Activated CD8-positive, alpha-beta T cell treated with anti-CD3 and anti-CD28 coated beads, Interleukin-2, amount 10 ng/mL, durations not matched to agents 7 days and 5 days (primary cell): ENCODE measurements at regions not wholly inside any gene's neighbourhood (a gene's known extent, or its start where the extent isn't known, plus 50 kb on each side); places are given as distances from the start of the nearest gene placed in this dataset.

Source experiments
- ATAC-seq: fragments of 150-1000 bp; cut with Tn5 transposase; one replicate; pipeline ENCODE4 v1.10.0; 2021; ENCODE audit warnings: moderate library complexity
- CTCF ChIA-PET: fragments of 350-600 bp; sonication (Branson Sonifier 250); formaldehyde crosslinking; loops from one replicate; lab custom pipeline; 2021; ENCODE audit warnings: antibody characterized with exemption; lab: Charles Lee
- POLR2A ChIA-PET: fragments of 350-600 bp; sonication (Branson Sonifier 250); formaldehyde crosslinking; loops from one replicate; lab custom pipeline; 2021; ENCODE audit warnings: antibody characterized with exemption; lab: Charles Lee
- DNase-seq: peaks from one replicate; pipeline ENCODE4 v3.0.0-alpha.2; 2020
- H3K27ac Mint-ChIP-seq: one replicate; pipeline ENCODE4 v1.8.0; 2021; ENCODE audit warnings: mild to moderate bottlenecking, mixed read lengths
- H3K27me3 Mint-ChIP-seq: one replicate; pipeline ENCODE4 v1.8.0; 2021; ENCODE audit warnings: low read depth, mixed read lengths
- H3K36me3 Mint-ChIP-seq: one replicate; pipeline ENCODE4 v1.8.0; 2021; ENCODE audit warnings: low read depth, mixed read lengths
- H3K4me1 Mint-ChIP-seq: one replicate; pipeline ENCODE4 v1.8.0; 2021; ENCODE audit warnings: low read depth, mixed read lengths
- H3K4me3 Mint-ChIP-seq: one replicate; pipeline ENCODE4 v1.8.0; 2021; ENCODE audit warnings: mild to moderate bottlenecking, mixed read lengths
- H3K9me3 Mint-ChIP-seq: one replicate; pipeline ENCODE4 v1.8.0; 2022; ENCODE audit warnings: mixed read lengths; ENCODE audit not compliant: insufficient read depth

- H3K27ac Mint-ChIP-seq: no peak overlapping the region
- no peaks in the 10 kb centered on the region for H3K36me3 Mint-ChIP-seq
- POLR2A ChIA-PET: interaction anchor here (0.6 kb wide), 1 partner anchor 317 kb away, joined by 3 read pairs; no protein-coding TSS in a partner anchor
- no peak overlapping the region for H3K4me3 Mint-ChIP-seq
- no peaks in the 10 kb centered on the region for H3K9me3 Mint-ChIP-seq
- no peak for DNase-seq
- CTCF ChIA-PET: no interaction called here
- no peaks in the 10 kb centered on the region for H3K27me3 Mint-ChIP-seq
- H3K4me1 Mint-ChIP-seq: no peaks in the 10 kb centered on the region
- ATAC-seq: no peak
Measured at GRCh38 chr18:73283032-73283431, 415.2 kb upstream of the NETO1 start.

DNA sequence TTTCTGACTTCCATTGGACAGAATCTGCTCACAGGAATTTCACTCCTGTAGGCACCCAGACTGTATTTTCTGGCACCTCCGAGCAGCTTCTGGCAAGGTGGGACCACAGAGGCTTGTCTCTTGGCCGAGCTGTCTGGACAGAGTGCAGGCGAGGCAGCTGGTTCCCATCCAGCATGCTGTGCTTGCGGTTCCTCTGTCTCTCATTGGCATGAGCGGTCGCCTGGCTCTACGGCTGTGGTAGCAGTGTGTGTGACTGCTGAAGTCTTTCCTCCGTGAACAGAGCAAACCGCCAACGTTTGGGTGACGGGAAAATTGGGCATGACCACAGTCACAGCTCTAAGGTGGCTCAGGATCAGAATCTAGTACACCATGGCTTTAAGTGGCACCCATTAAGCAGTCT, 411.7 kb upstream of the NETO1 start:
- CTCF ChIA-PET: no interaction called here
- H3K27ac Mint-ChIP-seq: no peak overlapping the region
- H3K9me3 Mint-ChIP-seq: no peaks in the 10 kb centered on the region
- POLR2A ChIA-PET: no interaction called here
- no peaks in the 10 kb centered on the region for H3K27me3 Mint-ChIP-seq
- ATAC-seq (no peak), DNase-seq (no peak)
- H3K4me3 Mint-ChIP-seq: no peak overlapping the region
- H3K4me1 Mint-ChIP-seq: no peaks in the 10 kb centered on the region
- no peaks in the 10 kb centered on the region for H3K36me3 Mint-ChIP-seq

DNA sequence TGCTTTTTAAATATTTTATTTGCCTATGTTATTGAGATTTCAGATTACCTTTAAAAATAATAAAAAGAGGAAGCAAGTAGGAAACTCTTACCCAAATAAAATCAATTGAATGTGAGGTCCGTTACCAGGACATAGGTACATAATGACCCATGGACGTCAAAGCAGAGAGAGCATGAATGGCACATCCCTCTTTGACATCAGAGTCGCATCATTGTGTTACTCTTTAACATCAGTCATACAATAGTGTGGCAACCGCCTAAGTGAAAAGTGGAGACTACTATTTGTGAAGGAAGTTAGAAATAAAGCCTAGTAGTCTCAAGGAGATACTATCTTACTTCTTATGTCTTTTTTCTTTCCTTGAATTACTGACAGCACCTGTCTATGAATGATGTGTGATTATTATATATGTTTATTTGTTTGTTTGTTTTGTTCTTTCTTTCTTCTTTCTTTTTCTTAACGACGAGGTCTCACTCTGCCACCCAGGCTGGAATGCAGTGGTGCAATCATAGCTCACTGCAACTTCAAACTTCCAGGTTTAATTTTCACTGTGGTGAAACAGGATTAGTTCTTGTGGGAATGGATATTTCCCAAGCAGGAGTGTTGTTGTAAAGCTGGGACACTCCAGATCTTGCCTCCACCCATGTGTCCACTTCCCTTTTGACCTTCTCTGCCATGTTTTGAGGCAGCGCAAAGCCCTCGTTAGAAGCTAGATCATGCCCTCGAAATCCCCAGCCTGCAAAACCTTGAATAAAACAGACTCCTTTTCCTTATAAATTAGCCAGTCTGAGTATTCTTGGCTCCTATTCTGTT, 407.2 kb upstream of the NETO1 start:
- Mint-ChIP-seq H3K4me1 (no peaks in the 10 kb centered on the region), H3K27ac (no peak overlapping the region), H3K36me3 (no peaks in the 10 kb centered on the region), H3K27me3 (no peaks in the 10 kb centered on the region), H3K9me3 (no peaks in the 10 kb centered on the region), H3K4me3 (no peak overlapping the region)
- no peak for ATAC-seq
- no peak for DNase-seq
- POLR2A ChIA-PET: no interaction called here
- CTCF ChIA-PET: no interaction called here

GRCh38 chr18:73270920-73271634, 403.3 kb upstream of the NETO1 start:
- Mint-ChIP-seq H3K4me3 (no peak overlapping the region), H3K4me1 (no peaks in the 10 kb centered on the region), H3K9me3 (no peaks in the 10 kb centered on the region), H3K27me3 (no peaks in the 10 kb centered on the region), H3K36me3 (no peaks in the 10 kb centered on the region), H3K27ac (no peak overlapping the region)
- DNase-seq (no peak), ATAC-seq (no peak)
- CTCF ChIA-PET: no interaction called here
- POLR2A ChIA-PET: no interaction called here

DNA sequence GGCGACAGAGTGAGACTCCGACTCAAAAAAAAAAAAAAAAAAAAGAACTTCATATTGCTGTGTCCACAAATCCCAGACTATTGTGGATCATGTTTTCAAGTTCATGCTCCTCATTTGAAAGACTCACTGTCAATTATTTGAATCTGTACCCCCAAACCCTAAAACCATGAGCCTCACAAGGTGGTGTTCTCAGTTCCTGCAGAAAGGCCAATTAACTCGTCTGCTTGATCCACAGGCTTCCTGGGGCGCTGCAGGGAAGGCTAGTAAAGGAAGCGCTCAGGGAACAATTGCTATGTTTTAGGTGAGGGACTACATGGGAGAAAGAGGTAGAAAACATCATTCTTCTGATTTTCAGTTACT, 396.8 kb upstream of the NETO1 start:
- DNase-seq: no peak
- no peak for ATAC-seq
- H3K27ac Mint-ChIP-seq: no peak overlapping the region
- ChIA-PET CTCF (no interaction called here), POLR2A (no interaction called here)
- H3K4me1 Mint-ChIP-seq: no peaks in the 10 kb centered on the region
- H3K4me3 Mint-ChIP-seq: no peak overlapping the region
- H3K27me3 Mint-ChIP-seq: no peaks in the 10 kb centered on the region
- H3K9me3 Mint-ChIP-seq: no peaks in the 10 kb centered on the region
- H3K36me3 Mint-ChIP-seq: no peaks in the 10 kb centered on the region

DNA sequence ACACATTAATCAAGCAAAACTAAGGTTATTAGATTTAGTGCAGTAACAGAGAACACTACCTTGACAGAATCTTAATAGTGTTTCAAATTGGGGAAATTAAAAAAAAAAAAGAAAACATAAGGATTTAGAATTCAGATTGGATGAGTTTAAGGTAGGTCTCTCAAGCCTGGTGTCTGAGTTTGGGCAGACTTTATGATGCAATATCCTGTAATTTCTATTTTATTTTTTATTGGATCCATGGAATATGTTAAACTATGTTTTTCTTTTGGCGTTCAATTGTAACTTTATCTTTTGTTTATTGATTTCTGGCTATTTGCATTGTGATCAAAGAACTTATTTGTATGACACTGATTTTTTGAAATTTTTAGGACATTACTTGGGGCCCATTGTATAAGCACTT, 394.1 kb upstream of the NETO1 start:
- ChIA-PET POLR2A (no interaction called here), CTCF (no interaction called here)
- no peaks in the 10 kb centered on the region for H3K36me3 Mint-ChIP-seq
- no peak for ATAC-seq
- H3K27ac Mint-ChIP-seq: no peak overlapping the region
- no peaks in the 10 kb centered on the region for H3K27me3 Mint-ChIP-seq
- no peaks in the 10 kb centered on the region for H3K9me3 Mint-ChIP-seq
- no peak for DNase-seq
- no peaks in the 10 kb centered on the region for H3K4me1 Mint-ChIP-seq
- no peak overlapping the region for H3K4me3 Mint-ChIP-seq

DNA sequence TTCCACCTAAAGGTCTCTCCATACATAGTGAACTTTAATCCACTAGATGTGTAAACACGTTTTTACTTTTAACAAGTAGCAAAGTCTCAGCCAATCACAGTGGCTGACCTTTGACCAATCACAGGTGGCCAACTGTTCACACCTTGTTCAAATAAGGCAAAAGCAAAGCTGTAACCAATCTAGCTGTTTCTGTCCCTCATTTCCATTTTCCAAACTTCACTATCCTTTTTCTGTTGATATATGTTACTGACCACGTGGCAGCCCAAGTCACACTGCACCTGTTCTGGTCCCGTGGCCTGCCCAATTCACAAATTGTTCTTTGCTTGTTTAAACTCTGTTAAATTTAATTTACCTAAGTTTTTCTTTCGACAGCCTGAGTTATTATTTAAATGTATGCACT, 393.5 kb upstream of the NETO1 start:
- H3K4me3 Mint-ChIP-seq: no peak overlapping the region
- H3K27me3 Mint-ChIP-seq: no peaks in the 10 kb centered on the region
- no peaks in the 10 kb centered on the region for H3K4me1 Mint-ChIP-seq
- ChIA-PET CTCF (no interaction called here), POLR2A (no interaction called here)
- ATAC-seq: no peak
- H3K36me3 Mint-ChIP-seq: no peaks in the 10 kb centered on the region
- no peak overlapping the region for H3K27ac Mint-ChIP-seq
- no peak for DNase-seq
- no peaks in the 10 kb centered on the region for H3K9me3 Mint-ChIP-seq

GRCh38 chr18:73258375-73259087, 390.7 kb upstream of the NETO1 start:
- no peak for ATAC-seq
- H3K4me1 Mint-ChIP-seq: no peaks in the 10 kb centered on the region
- H3K27ac Mint-ChIP-seq: no peak overlapping the region
- CTCF ChIA-PET: no interaction called here
- no peaks in the 10 kb centered on the region for H3K36me3 Mint-ChIP-seq
- no peaks in the 10 kb centered on the region for H3K27me3 Mint-ChIP-seq
- no peak for DNase-seq
- POLR2A ChIA-PET: no interaction called here
- H3K9me3 Mint-ChIP-seq: no peaks in the 10 kb centered on the region
- H3K4me3 Mint-ChIP-seq: no peak overlapping the region

DNA sequence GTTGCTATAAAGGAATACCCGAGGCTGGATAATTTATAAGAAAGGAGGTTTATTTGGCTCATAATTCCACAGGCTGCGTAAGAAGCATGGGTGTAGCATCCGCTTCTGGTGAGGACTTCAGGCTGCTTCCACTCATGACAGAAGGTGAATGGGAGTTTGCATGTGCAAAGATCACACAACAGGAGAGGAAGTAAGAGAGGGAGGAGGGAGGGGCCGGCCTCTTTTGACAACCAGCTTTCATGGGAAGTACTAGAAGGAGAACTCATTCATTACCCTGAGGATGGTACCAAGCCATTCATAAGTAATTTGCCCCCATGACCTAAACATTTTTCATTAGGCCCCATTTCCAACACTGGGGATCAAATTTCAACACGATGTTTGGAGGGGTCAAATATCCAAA, 386.8 kb upstream of the NETO1 start:
- ATAC-seq: no peak
- CTCF ChIA-PET: no interaction called here
- no peaks in the 10 kb centered on the region for H3K27me3 Mint-ChIP-seq
- H3K4me3 Mint-ChIP-seq: no peak overlapping the region
- no peak for DNase-seq
- POLR2A ChIA-PET: no interaction called here
- H3K27ac Mint-ChIP-seq: no peak overlapping the region
- H3K4me1 Mint-ChIP-seq: no peaks in the 10 kb centered on the region
- no peaks in the 10 kb centered on the region for H3K9me3 Mint-ChIP-seq
- no peaks in the 10 kb centered on the region for H3K36me3 Mint-ChIP-seq

GRCh38 chr18:73249030-73249429, 381.2 kb upstream of the NETO1 start:
- Mint-ChIP-seq H3K9me3 (no peaks in the 10 kb centered on the region), H3K4me1 (no peaks in the 10 kb centered on the region), H3K4me3 (no peak overlapping the region), H3K36me3 (no peaks in the 10 kb centered on the region), H3K27ac (no peak overlapping the region), H3K27me3 (no peaks in the 10 kb centered on the region)
- CTCF ChIA-PET: no interaction called here
- no peak for ATAC-seq
- POLR2A ChIA-PET: no interaction called here
- DNase-seq: no peak

DNA sequence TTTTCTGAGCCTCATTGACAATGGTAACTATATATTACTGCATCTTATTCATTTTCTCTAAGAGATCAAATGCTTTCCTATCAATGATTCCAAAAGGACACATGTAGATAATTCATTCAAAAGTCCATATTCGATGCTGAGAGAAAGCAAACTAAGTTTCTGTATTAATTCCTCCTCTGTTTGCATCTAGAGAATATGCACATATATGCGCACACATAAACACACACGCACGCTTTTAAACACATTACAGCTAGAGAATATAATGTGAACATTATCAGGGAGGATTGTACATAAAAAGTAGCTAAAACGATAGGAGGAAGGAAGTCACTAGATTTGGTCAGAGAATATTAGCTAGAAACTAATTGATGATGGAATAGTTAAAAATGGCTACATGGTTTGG, 379.0 kb upstream of the NETO1 start:
- Mint-ChIP-seq H3K27me3 (no peaks in the 10 kb centered on the region), H3K4me1 (no peaks in the 10 kb centered on the region), H3K4me3 (no peak overlapping the region), H3K9me3 (no peaks in the 10 kb centered on the region), H3K27ac (no peak overlapping the region), H3K36me3 (no peaks in the 10 kb centered on the region)
- ATAC-seq (no peak), DNase-seq (no peak)
- POLR2A ChIA-PET: no interaction called here
- CTCF ChIA-PET: interaction anchor here (0.6 kb wide), 1 partner anchor 118 kb away, joined by 3 read pairs; no protein-coding TSS in a partner anchor

GRCh38 chr18:73245345-73245744, 377.6 kb upstream of the NETO1 start:
- no peaks in the 10 kb centered on the region for H3K36me3 Mint-ChIP-seq
- ChIA-PET CTCF (no interaction called here), POLR2A (no interaction called here)
- H3K4me3 Mint-ChIP-seq: no peak overlapping the region
- DNase-seq (no peak), ATAC-seq (no peak)
- no peak overlapping the region for H3K27ac Mint-ChIP-seq
- H3K9me3 Mint-ChIP-seq: no peaks in the 10 kb centered on the region
- no peaks in the 10 kb centered on the region for H3K27me3 Mint-ChIP-seq
- no peaks in the 10 kb centered on the region for H3K4me1 Mint-ChIP-seq
